Ovary (tissue), 7 donors: ENCODE measurements at regions not wholly inside any gene's neighbourhood (a gene's known extent, or its start where the extent isn't known, plus 50 kb on each side); places are given as distances from the start of the nearest gene placed in this dataset.

ENCODE experiments used
- DNase-seq, 5 donors: peaks; one replicate each; pipeline ENCODE4 v3.0.0-alpha.2; 2019 to 2020
- H3K27ac ChIP-seq, 2 donors: fragments of 200-600 bp; one replicate each; pipeline versions ENCODE4 v1.5.1 to v1.8.0; 2019 to 2022
- H3K27me3 ChIP-seq: fragments of 200-600 bp; one replicate; pipeline ENCODE4 v1.8.0; 2022
- H3K36me3 ChIP-seq: fragments of 200-600 bp; sonication (generic); one replicate; pipeline ENCODE4 v1.5.1; 2019
- H3K4me1 ChIP-seq: one replicate; pipeline ENCODE4 v1.8.1; 2013; ENCODE audit warnings: mild to moderate bottlenecking, moderate library complexity; ENCODE audit not compliant: insufficient read depth
- H3K4me3 ChIP-seq: fragments of 200-600 bp; sonication (generic); one replicate; pipeline ENCODE4 v1.5.1; 2017
- H3K9me3 ChIP-seq, 2 donors: fragments of 200-600 bp in 1 of 2; sonication (generic) in 1 of 2; one replicate each; pipeline versions ENCODE4 v1.5.1 to v1.8.1; 2013 to 2019; ENCODE audit warnings: mild to moderate bottlenecking in 1 of 2, moderate library complexity in 1 of 2
- CTCF ChIP-seq, 3 donors: fragments of 450-650 bp in 2 of 3; fragments of 200-600 bp in 1 of 3; IDR thresholded peaks; one replicate each; pipeline versions ENCODE4 v1.5.1 to v1.8.0; 2016 to 2022; ENCODE audit warnings: antibody characterized with exemption in 3 of 3, mild to moderate bottlenecking in 1 of 3
- EP300 ChIP-seq: sonication (generic); formaldehyde crosslinking; IDR thresholded peaks from one replicate; pipeline ENCODE4 v1.6.1; 2017; ENCODE audit warnings: antibody characterized with exemption
- POLR2A ChIP-seq: fragments of 450-650 bp; IDR thresholded peaks from one replicate; pipeline ENCODE4 v1.6.1; 2017; ENCODE audit warnings: antibody characterized with exemption, mild to moderate bottlenecking, moderate library complexity
- WGBS, 3 donors: extraction: QIAGEN DNeasy Blood & Tissue Kit in 1 of 3; methylation state at CpG; one replicate each; pipeline versions ENCODE4 v1.1.5 to v1.1.7; 2013 to 2017; 5-methylcytosine and 5-hydroxymethylcytosine counted together
- intact Hi-C, 4 donors: fragments of 100-400 bp; cut with DNase I; formaldehyde crosslinking; loops; one replicate each; pipeline versions ENCODE4 v1.11.0 to v1.15.1; 2022 to 2023
- donor health status: DM: no; HTN: no; CAD: no; lungs with moderate emphysema.
- donor health status: DM: no; HTN: no; CAD: no.
- donor health status: Bipolar disorder and iron deficiency.
- donor health status: DM: no; HTN: no; CAD: no.
- donor health status: DM: yes; HTN: yes; CAD: no.

- WGBS, 3 donors, result 93 to 96% (median 94%) methylated on average over 5 of the region's 5 CpGs
- H3K27ac ChIP-seq, result no peak overlapping the region
- no peaks in the 10 kb centered on the region for H3K4me1 ChIP-seq
- no peaks in the 10 kb centered on the region for H3K27me3 ChIP-seq
- TF ChIP-seq CTCF (IDR thresholded peaks at IDR 0.05) (no peak), EP300 (no peak), POLR2A (no peak)
- DNase-seq, result no peak
- no peaks in the 10 kb centered on the region for H3K36me3 ChIP-seq
- H3K9me3 ChIP-seq, result no peaks in the 10 kb centered on the region
- H3K4me3 ChIP-seq, result no peak overlapping the region
- intact Hi-C loops, result no loop called here
Measured at GRCh38 chr6:137958811-137959565, 91.9 kb downstream of the TNFAIP3 start.

DNA sequence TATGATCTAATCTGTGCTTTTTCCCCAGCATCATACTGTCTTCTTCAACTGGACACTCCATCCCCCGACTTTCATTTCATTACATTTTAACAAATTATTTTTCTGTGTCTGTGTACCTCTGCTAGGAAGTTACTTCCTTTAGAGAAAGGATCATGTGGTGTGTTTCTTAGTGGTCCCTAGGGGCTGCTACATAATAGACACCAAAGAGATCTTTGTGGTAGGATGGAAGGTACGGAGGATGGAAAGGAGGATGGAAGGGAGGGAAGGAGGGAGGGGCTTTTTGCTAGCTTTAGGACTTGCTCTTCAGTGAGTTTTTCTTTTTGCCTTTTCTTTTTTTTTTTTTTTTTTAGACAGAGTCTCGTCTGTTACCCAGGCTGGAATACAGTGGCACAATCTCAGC is 95.7 kb downstream of the TNFAIP3 start:
- no peak for TF ChIP-seq EP300
- no peak for TF ChIP-seq POLR2A
- no peak for TF ChIP-seq CTCF (IDR thresholded peaks at IDR 0.05)
- intact Hi-C loops, result no loop called here

GRCh38 chr6:137964876-137965275 is 97.8 kb downstream of the TNFAIP3 start:
- 65 to 85% (median 78%) methylated on average over 4 of the region's 4 CpGs for WGBS, 3 donors
- DNase-seq, result no peak
- H3K36me3 ChIP-seq, result no peaks in the 10 kb centered on the region

More for the DNA sequence above, 95.7 kb downstream of the TNFAIP3 start:
- no peak overlapping the region for H3K4me3 ChIP-seq
- no peak for DNase-seq
- no peaks in the 10 kb centered on the region for H3K27me3 ChIP-seq
- no peaks in the 10 kb centered on the region for H3K9me3 ChIP-seq
- H3K36me3 ChIP-seq, result no peaks in the 10 kb centered on the region
- H3K4me1 ChIP-seq, result no peaks in the 10 kb centered on the region
- H3K27ac ChIP-seq, result no peak overlapping the region
- 84 to 94% (median 85%) methylated on average over 3 of the region's 3 CpGs for WGBS, 3 donors

DNA sequence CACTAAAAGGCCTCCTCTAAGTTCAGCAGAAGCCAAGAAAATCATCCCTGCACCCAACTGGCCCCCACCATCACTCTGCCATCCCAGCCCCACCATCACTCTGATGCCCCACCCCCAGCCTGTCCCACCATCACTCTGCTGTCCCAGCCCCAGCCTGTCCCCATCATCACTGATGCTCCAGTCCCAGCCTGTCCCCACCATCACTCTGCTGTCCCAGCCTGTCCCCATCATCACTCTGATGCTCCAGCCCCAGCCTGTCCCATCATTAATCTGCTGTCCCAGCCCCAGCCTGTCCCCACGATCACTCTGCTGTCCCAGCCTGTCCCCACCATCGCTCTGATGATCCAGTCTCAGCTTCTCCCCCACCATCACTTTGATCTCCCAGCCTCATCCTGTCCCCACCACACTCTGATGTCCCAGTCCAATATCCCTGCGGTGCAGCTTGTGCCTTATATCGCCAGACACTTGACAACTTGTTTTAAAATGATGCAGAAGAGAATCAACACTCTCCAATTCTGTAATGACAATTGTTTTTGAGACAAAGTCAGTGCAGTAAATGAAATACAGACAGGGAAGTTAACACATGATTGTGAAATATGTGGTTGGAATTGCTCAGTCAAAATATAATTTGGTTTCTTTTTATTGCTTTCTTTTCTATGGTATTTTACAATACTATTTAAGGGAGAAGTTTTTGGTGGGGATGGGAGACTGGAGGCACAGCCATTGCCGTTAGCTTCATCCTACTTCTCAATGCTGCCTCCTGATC is 100.8 kb downstream of the TNFAIP3 start:
- WGBS, 3 donors, result 88 to 95% (median 90%) methylated on average over 5 of the region's 5 CpGs
- no peaks in the 10 kb centered on the region for H3K27me3 ChIP-seq
- H3K27ac ChIP-seq, result no peak overlapping the region
- H3K4me3 ChIP-seq, result no peak overlapping the region
- intact Hi-C loops, result no loop called here
- no peaks in the 10 kb centered on the region for H3K9me3 ChIP-seq
- no peaks in the 10 kb centered on the region for H3K4me1 ChIP-seq
- DNase-seq, result no peak
- TF ChIP-seq POLR2A (no peak), EP300 (no peak), CTCF (IDR thresholded peaks at IDR 0.05) (no peak)
- H3K36me3 ChIP-seq, result no peaks in the 10 kb centered on the region

More at GRCh38 chr6:137964876-137965275, 97.8 kb downstream of the TNFAIP3 start:
- Histone ChIP-seq H3K9me3 (no peaks in the 10 kb centered on the region), H3K4me3 (no peak overlapping the region), H3K27me3 (no peaks in the 10 kb centered on the region), H3K27ac (no peak overlapping the region), H3K4me1 (no peaks in the 10 kb centered on the region)
- intact Hi-C loops, result no loop called here
- no peak for TF ChIP-seq EP300
- TF ChIP-seq POLR2A, result no peak
- TF ChIP-seq CTCF (IDR thresholded peaks at IDR 0.05), result no peak
